Fibroblast of skin of scalp (primary cell): ENCODE measurements at regions not wholly inside any gene's neighbourhood (a gene's known extent, or its start where the extent isn't known, plus 50 kb on each side); places are given as distances from the start of the nearest gene placed in this dataset.

Experiments used
- DNase-seq: peaks from one replicate; pipeline ENCODE4 v3.0.0-alpha.2; 2013

GRCh38 chr10:118835682-118836326, 81.0 kb upstream of the CACUL1 start:
- DNase-seq: no peak

GRCh38 chr10:118838364-118838763, 83.6 kb upstream of the CACUL1 start:
- no peak for DNase-seq

GRCh38 chr10:118839348-118839747, 84.6 kb upstream of the CACUL1 start:
- DNase-seq: no peak

- no peak for DNase-seq
Measured at GRCh38 chr10:118840071-118840775, 85.5 kb upstream of the CACUL1 start.

- DNase-seq: no peak
Measured at GRCh38 chr10:118840776-118841468, 86.2 kb upstream of the CACUL1 start.

- DNase-seq: no peak
Measured at GRCh38 chr10:118841881-118842605, 87.3 kb upstream of the CACUL1 start.

GRCh38 chr10:118842843-118843624, 88.3 kb upstream of the CACUL1 start:
- DNase-seq: no peak

- no peak for DNase-seq
Measured at GRCh38 chr10:118843647-118844265, 89.0 kb upstream of the CACUL1 start.

GRCh38 chr10:118844731-118845521, 90.2 kb upstream of the CACUL1 start:
- no peak for DNase-seq

- DNase-seq: no peak
Measured at GRCh38 chr10:118845776-118846175, 91.0 kb upstream of the CACUL1 start.

- DNase-seq: peak; percentile 32
Measured at GRCh38 chr10:118850418-118851061, 95.8 kb upstream of the CACUL1 start.

GRCh38 chr10:118851062-118852035, 96.6 kb upstream of the CACUL1 start:
- DNase-seq: no peak

- no peak for DNase-seq
Measured at GRCh38 chr10:118853916-118854315, 99.1 kb upstream of the CACUL1 start.

GRCh38 chr10:118856106-118856505, 101.3 kb upstream of the CACUL1 start:
- no peak for DNase-seq

GRCh38 chr10:118865998-118866693, 111.4 kb upstream of the CACUL1 start:
- DNase-seq: no peak

- DNase-seq: no peak
Measured at GRCh38 chr10:118867768-118868167, 113.0 kb upstream of the CACUL1 start.

- no peak for DNase-seq
Measured at GRCh38 chr10:118868589-118868988, 113.8 kb upstream of the CACUL1 start.

GRCh38 chr10:118870467-118871243, 115.9 kb upstream of the CACUL1 start:
- DNase-seq: peak; percentile 51
